ENCODE measurements at regions not wholly inside any gene's neighbourhood (a gene's known extent, or its start where the extent isn't known, plus 50 kb on each side); places are given as distances from the start of the nearest gene placed in this dataset.

DNA sequence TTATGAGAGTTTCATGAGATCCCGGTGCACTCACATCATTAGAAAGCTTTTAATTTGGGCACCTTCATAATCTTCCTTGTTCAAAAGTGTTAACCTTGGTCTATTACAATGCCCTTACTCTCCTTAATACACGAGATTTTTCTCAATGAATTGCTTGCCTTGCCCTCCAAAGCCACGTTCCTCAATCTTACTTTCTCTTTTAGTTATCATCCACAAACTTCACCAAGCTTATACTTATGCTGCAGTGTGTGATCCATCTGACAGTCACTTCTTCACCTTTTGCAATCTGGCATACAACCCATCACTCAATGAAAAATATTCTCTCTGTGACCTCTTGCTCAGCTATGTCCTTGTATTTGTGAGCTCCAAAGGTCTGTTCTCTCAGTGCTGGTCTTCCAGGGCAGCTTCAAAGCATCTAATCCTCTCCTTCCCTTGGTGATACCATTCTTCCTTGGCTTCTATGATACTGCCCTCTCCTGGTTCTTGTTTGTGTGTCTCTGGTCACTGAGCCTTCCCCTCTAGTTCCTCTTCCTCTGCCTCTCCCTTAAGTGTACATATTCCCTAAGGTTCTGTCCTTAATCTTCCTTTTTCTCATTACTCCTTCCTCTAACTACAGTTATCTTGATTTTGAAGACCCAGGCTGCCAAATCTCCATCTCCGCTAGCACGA lies 202.2 kb upstream of the STARD13 start:
- in situ Hi-C loops (cut with HindIII; ENCODE audit: low sequenced_read_pairs): no loop called here
- H3K4me3 ChIP-seq (ENCODE audit: low read depth, low read length): no peak overlapping the region
- peak; percentile 37 for DNase-seq (ENCODE audit: low read depth, low spot score)
- TF ChIP-seq, protein P1, sequence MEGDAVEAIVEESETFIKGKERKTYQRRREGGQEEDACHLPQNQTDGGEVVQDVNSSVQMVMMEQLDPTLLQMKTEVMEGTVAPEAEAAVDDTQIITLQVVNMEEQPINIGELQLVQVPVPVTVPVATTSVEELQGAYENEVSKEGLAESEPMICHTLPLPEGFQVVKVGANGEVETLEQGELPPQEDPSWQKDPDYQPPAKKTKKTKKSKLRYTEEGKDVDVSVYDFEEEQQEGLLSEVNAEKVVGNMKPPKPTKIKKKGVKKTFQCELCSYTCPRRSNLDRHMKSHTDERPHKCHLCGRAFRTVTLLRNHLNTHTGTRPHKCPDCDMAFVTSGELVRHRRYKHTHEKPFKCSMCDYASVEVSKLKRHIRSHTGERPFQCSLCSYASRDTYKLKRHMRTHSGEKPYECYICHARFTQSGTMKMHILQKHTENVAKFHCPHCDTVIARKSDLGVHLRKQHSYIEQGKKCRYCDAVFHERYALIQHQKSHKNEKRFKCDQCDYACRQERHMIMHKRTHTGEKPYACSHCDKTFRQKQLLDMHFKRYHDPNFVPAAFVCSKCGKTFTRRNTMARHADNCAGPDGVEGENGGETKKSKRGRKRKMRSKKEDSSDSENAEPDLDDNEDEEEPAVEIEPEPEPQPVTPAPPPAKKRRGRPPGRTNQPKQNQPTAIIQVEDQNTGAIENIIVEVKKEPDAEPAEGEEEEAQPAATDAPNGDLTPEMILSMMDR (IDR thresholded peaks at IDR 0.05; ENCODE audit: low read depth, low read length): peak; percentile 36

DNA sequence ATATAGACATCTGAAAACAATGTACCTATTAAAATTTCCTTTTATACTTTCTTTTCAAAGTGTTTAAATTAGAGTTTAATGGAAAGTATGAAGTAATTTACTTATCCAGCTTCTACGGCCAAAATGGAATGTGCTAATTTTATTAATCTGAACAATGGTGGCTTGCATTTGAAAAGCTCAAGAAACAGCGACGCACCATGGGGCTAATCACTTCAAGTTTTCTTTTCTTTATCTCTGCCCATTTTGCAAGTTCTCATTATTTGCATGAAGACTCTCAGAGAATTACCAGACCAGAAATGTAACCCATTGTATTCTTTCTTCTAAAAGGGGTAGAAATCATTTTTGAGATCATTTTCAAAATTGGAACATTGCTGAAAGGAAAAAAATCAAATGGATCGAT lies 204.0 kb upstream of the STARD13 start:
- in situ Hi-C loops (cut with HindIII; ENCODE audit: low sequenced_read_pairs): no loop called here
- DNase-seq (ENCODE audit: low read depth, low spot score): no peak
- TF ChIP-seq, protein P1 (IDR thresholded peaks at IDR 0.05; ENCODE audit: low read depth, low read length): no peak
- H3K4me3 ChIP-seq (ENCODE audit: low read depth, low read length): no peak overlapping the region

DNA sequence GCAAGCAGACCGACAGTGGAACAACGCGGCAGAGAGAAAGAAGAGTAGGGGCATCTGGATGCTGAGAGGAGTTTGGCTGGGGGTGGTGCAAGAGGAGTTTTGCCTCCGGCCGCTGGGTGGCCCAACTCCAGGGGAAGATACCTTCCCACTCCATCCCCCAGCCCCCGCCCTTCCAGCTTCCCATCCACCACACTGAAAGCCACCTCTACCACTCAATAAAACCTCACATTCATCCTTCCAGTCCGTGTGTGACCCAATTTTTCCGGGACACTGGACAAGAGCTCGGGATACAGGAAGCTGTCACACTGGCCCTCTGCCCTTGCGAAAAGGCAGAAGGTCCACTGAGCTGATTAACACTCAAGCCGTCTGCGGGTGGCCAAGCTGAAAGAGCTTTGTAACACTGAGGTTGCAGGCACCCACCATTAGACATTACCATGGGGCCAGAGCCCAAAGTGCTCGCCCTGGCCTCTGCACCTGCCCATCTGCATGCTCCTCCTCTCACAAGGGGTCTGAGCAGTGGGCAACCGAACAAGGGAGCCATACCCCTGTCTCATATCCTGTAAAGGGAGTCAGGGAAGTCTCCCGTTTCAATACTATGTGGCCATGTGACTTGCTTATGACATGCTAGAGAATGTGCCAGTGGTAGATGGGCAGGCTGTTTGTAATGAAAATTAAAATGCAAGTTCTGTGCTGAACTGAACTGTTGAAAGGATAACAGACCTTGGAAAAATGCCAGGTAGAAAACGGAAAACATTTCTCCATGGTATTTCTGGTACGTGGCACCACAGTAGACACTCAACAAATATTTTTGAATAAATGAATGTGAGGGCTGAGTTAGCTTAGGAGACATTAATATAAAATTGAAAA lies 205.1 kb upstream of the STARD13 start:
- no peak for DNase-seq (ENCODE audit: low read depth, low spot score)
- no peak overlapping the region for H3K4me3 ChIP-seq (ENCODE audit: low read depth, low read length)
- TF ChIP-seq, protein P1 (IDR thresholded peaks at IDR 0.05; ENCODE audit: low read depth, low read length): no peak
- in situ Hi-C loops (cut with HindIII; ENCODE audit: low sequenced_read_pairs): no loop called here

DNA sequence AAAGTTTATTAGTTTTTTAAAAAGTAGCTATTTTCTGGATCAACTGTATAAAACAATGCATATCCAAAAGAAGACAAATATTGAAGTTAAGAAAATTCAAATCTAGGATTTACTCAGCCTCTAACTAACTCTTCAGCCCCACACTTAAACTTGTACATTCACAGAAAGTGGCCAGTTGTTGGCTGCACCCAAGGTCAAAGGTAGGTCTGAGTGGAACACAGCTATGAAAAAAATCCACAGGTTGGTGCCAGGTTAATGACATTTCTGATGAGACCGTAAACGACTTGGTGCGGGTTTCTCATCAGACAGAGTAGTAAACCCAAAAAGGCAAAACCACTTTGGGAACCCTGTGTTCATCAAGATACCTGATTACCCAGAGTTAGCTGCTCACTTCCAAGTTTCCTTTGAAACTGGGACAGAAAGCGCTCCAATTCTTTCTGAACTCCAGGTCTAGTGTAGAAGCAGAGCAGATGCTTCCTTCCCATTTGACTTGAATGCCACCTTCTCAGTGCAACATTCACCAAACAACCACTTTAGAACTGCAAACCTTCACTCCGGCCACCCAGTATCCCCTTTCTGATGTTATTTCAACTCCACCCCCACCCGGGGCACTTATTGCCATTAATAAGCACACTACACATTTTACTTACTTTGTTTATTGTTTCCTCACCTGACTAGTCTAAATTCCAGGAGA lies 208.3 kb upstream of the STARD13 start:
- DNase-seq (ENCODE audit: low read depth, low spot score): no peak
- H3K4me3 ChIP-seq (ENCODE audit: low read depth, low read length): no peak overlapping the region
- TF ChIP-seq, protein P1 (IDR thresholded peaks at IDR 0.05; ENCODE audit: low read depth, low read length): no peak
- in situ Hi-C loops (cut with HindIII; ENCODE audit: low sequenced_read_pairs): no loop called here

DNA sequence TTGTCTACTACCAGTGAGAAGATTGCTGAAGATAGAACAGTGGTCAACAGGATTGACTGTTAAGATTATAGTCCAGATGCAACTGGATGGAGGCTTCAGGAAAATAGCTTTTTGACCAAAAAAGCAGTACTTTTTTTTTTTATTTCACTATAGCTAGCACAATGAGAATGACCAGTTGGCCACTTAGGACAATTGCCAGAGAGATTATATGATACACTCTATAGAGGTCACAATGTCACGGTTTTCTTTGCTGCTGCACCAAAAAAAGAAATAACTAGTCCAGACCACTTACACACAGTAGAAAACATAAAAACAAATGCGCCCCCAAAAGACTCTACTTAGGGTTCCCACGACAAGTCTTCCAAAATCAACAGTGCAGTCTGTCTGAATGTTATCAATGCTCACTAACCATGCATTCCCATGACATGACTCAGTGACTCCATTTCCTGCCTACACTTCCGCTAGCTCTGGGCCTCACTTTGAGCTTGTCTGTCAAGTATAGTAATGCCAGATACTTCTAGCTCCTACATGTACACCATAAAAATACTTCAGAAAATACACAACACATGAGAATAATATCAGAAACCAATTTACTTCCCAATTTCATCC lies 209.1 kb upstream of the STARD13 start:
- TF ChIP-seq, protein P1 (IDR thresholded peaks at IDR 0.05; ENCODE audit: low read depth, low read length): no peak
- DNase-seq (ENCODE audit: low read depth, low spot score): peak; percentile 93
- in situ Hi-C loops (cut with HindIII; ENCODE audit: low sequenced_read_pairs): no loop called here
- no peak overlapping the region for H3K4me3 ChIP-seq (ENCODE audit: low read depth, low read length)

DNA sequence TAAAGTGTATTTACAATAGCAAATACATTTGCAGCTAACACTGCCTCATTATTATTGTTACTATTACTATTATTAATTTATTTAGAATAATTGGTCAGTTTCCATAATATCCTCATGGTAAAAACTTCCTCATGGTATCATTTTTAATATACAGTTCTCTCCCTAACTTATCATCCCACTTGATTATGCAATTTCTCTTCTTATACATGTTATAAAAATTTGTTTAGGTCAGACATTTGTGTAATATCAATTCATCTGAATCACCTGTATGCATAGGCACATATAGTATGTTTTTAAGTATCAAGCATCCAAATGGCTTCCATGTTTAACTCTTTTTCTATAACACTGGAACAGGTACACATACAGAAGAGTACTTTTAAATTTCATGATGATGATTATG lies 210.8 kb upstream of the STARD13 start:
- H3K4me3 ChIP-seq (ENCODE audit: low read depth, low read length): no peak overlapping the region
- in situ Hi-C loops (cut with HindIII; ENCODE audit: low sequenced_read_pairs): no loop called here
- DNase-seq (ENCODE audit: low read depth, low spot score): no peak
- TF ChIP-seq, protein P1 (IDR thresholded peaks at IDR 0.05; ENCODE audit: low read depth, low read length): no peak

All from astrocyte of the spinal cord (primary cell).